Inflammatory macrophage treated with lipopolysaccharide for 1 hour (primary cell): ENCODE measurements at regions not wholly inside any gene's neighbourhood (a gene's known extent, or its start where the extent isn't known, plus 50 kb on each side); places are given as distances from the start of the nearest gene placed in this dataset.

ENCODE experiments used
- DNase-seq, 2 donors: peaks; one replicate each; pipeline ENCODE4 v3.0.0-alpha.2; 2020 to 2022

DNA sequence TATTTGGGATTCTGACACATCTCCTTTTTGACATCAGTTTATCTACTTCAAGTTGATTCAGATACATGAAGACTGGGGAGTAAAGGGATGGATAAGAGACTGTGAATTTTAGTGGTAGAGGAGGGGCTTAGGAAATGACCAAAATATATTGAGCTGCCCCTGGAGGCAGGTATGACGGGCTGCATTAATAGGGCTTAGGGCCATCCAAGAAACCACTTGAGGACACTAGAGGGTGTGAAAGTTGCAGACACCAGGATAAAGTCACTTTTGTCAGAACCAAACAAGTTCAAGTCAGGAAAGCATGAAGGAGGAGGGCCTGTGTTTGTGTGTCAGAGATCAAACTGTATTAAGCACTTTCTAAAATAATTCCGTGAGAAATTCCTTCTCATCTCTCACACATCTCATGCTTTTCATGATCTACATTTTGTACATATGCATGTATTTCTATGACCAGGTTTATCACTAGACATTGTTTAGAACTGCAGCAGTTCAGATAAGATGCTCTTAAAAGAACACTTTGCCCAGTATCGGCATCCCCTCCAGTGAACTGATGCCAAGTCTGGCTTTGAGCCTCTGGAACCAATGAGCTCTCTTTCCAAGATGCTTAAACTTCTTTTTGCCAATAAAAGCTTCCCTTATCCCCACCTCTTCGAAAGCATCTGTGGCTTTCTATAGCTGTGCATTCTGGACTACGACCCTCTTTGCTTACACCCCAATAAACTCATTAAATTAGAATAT, 136.9 kb downstream of the SLC38A1 start:
- DNase-seq: no peak

GRCh38 chr12:46127656-46128055, 137.3 kb upstream of the SCAF11 start:
- no peak for DNase-seq

- no peak for DNase-seq
These were observed 135.8 kb upstream of the SCAF11 start for GRCh38 chr12:46126050-46126727.

- peak; percentile 49 to 58 for DNase-seq
These were observed 134.7 kb upstream of the SCAF11 start for GRCh38 chr12:46124848-46125619.

- no peak for DNase-seq
These were observed 133.9 kb upstream of the SCAF11 start for GRCh38 chr12:46124132-46124847.

- DNase-seq: no peak
These were observed 122.0 kb upstream of the SCAF11 start for GRCh38 chr12:46112364-46112763.

DNA sequence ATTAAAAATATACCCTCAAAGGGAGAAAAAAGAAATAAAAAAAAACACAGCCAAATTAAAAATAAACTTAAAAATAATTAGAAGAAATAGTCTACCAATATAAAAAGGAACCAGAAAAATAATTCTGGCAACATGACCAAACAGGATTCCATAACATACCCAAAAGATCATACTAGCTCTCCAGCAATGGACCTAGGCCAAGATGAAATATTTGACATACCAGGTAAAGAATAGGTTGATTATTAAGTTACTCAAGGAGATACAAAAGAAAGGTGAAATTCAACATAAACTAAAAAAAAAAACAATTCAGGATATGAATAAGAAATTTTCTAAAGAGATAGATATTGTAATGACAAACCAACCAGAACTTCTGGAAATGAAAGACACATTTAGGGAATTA, 121.3 kb upstream of the SCAF11 start:
- DNase-seq: no peak

DNA sequence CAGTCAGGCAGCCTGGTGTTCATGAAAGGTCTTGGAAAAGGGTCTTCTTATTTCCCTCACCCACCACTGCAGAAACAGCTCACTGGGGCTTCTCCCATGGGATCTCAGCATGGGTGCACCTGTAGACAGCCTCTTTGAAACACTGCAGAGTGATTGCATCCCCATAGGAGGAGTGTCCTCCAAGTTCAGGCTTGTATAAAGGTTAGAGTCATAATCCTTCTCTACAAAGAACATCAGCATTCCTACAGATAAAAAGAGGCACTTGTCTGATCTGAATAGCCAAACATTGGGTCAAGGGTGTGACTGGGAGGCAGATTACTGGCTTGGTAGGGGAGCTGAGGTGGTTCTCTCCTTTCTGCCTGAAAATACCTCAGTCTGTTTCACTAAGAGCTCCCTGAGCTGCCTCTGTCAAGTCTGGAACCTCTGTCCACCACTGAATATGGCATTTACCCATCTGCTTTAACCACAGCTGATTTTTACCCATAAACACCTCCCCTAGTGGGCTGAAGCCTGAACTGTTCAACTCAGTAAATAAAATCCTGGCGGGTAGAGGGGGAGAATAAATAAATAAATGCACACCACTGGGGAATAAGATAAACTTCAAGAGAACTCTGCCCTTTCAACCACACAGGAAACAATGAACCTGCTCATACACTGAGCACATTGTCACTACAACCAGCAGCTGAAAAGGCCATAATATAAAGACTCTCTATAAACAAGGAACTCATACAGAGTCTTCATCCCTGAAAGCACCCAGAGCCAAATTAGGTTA, 120.7 kb upstream of the SCAF11 start:
- DNase-seq: no peak

- no peak for DNase-seq
These were observed 119.8 kb upstream of the SCAF11 start for GRCh38 chr12:46110223-46110611.

DNA sequence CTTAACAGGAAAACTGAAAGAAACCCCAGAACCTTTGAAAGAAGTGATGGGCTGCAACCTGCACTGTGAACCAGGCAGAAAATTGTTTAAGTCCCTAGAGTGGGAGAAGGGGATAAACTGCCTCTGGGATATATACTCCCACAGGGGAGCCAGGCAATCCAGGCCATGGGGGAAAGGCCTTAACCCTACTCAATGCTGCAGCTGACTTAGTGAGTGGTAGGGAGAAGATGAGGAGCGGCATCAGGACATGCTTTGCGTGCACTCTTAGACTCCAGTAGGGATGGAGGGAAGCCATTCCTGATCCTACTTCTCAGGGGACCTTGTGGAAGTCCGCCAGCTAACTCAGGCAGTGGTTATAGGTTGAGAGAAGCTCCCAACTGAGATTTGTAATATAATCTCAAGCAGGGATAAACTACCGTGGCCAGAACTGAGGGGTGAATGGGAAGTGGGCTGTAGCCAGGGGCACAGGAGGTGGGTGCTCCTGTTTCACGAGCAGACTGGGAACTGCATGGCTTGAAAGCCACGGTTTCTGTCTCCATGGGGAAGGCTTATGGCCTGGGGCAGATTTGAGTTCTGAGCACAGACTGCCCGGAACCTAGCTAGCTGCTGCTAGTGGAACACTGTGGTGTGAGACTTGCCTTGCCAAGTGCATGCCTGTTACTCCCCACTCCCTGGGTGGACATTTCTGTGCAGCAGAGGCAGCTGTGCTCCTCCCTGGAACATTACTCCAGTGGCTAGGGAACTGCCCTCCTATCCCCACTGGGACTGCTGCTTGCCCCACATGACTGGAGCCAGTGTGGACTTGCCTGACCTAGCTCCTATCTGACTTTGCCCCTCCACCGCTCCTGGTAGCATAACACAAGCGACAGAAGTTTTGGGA, 119.2 kb upstream of the SCAF11 start:
- DNase-seq: no peak

DNA sequence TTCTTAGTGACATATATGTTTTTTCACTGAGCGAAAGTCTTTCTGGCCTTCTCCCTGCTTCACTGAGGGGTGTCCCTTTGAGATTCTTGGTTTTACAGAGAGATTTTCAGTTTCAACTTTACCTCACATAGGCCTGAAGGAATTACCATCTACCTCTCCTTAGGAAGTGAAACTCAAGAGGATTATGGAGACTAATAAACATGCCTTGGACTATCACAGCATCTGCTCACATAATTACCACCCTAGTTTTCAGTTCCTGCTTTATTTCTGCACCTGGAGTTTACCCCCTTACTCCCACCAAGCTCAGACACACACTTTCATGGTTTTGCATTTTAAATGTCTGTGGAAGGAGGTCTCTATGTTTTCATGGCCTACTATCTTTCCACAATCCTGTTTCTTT, 118.3 kb upstream of the SCAF11 start:
- no peak for DNase-seq

DNA sequence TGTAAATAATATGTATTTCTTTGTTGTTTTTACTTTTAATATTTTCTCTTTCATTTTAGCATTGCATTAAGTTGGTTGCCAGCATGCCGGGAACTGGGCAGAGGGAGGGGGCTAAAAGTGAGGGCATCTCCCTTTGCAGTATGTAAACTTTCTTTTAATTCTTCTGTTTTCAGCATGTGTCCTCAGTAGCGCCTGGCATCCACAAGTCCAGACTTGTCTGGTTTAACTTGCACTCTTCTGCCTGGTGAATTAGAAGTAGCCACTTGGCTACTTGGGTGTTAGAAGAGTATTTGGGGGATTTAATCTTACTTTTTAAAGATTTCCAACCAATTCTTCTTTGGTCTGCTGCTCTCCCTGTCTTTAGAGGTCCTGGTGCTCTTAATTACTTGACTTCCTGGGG, 117.2 kb upstream of the SCAF11 start:
- no peak for DNase-seq

GRCh38 chr12:46105735-46106134, 115.4 kb upstream of the SCAF11 start:
- no peak for DNase-seq

- DNase-seq: no peak
These were observed 113.4 kb upstream of the SCAF11 start for GRCh38 chr12:46103559-46104383.

GRCh38 chr12:46101485-46101869, 111.1 kb upstream of the SCAF11 start:
- no peak for DNase-seq

DNA sequence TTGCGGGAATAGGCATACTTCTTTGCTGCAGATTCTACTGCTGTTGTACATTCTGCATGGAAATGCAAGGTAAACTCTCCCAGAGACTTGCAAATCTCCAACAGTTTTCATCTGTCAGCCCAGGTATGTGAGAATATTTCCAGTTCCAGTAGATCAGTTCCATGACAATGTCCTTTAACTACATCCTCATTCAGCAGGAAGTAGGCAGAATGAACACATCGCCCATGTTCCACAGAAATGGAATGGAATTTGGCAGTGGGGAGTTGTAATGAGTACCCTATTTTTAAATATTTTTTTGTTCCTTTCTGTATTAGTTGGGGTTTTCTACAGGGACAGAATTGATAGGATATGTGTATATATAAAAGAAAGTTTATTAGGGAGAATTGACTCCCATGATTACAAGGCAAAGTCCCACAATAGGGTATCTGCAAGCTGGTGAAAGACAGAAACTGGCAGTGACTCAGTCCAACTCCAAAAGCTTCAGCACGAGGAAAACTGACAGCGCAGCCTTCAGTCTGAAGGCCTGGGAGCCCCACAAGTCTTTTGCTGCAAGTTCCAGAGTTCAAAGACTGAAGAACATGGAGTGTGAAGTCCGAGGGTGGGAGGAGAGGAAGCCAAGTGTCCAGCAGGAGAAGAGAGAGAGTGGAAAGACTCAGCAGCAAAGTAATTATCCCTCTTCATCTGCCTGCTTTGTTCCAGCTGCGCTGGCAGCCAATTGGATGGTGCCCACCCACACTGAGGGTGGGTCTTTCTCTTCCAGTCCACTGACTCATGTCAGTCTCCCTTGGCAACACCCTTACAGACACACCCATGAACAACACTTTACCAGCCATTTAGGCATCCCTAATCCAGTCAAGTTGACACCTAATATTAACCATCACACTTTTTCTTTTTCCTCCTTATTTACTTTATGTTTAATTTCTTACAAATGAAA, 110.4 kb upstream of the SCAF11 start:
- DNase-seq: no peak

DNA sequence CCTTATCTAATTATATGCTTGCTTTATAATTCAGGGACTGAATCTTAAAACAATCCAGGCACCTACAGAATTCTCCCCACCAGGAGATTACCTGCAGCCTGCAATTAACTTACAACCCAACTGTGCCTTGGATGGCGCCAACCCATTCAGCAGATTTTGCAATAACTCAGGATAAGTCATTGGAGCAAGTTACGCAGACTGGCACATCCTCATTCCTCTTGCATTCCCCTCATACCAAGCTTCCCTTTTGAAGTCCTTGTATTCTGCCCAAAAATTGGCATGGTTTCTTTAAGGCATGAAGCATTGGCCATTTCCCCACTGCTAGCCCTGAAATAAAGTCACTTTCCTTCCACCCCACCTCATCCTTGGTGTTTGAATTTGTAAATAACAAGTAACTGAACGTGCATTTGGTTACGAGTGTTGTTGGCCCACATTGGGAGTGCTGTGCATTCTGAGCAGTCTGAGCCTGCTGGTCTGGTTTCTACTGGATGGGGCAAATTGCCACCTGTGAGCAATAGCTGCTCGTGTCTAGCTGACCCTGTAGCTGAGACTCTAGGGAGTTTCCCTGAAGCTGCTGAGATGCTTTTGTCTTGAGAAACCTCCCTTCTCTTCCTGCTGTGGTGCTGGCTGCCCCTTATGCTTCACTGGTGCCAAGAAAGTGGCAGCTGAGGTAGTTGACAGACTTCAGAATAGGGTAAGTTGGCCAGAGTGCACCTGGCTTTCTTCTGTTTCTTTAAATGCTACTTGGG, 99.2 kb upstream of the SCAF11 start:
- DNase-seq: no peak

GRCh38 chr12:46087916-46088439, 97.6 kb upstream of the SCAF11 start:
- DNase-seq: no peak
